ENCODE measurements at regions not wholly inside any gene's neighbourhood (a gene's known extent, or its start where the extent isn't known, plus 50 kb on each side); places are given as distances from the start of the nearest gene placed in this dataset.

- no peak overlapping the region for H3K4me3 Mint-ChIP-seq (ENCODE audit: low read depth, unreplicated experiment)
- intact Hi-C loops (cut with micrococcal nuclease; ENCODE audit: unreplicated experiment) = no loop called here
- no TSS peak for BruUV-seq (replicated peaks)
- H3K27ac Mint-ChIP-seq (ENCODE audit: unreplicated experiment) = peak overlapping the region; percentile 60
- CTCF ChIA-PET = interaction anchor here (0.7 kb wide), 1 partner anchor 650 kb away, joined by 4 read pairs; no protein-coding TSS in a partner anchor
- no peak for DNase-seq
- no peak for TF ChIP-seq CTCF (IDR thresholded peaks at IDR 0.05; ENCODE audit: unreplicated experiment)
- H3K27me3 Mint-ChIP-seq (ENCODE audit: unreplicated experiment) = no peaks in the 10 kb centered on the region
- peaks cover 79% of the 10 kb centered on the region for H3K4me1 Mint-ChIP-seq (ENCODE audit: low read depth, unreplicated experiment)
- no peaks in the 10 kb centered on the region for H3K9me3 Mint-ChIP-seq (ENCODE audit: low read depth, unreplicated experiment)
- H3K36me3 Mint-ChIP-seq (ENCODE audit: insufficient read depth, unreplicated experiment) = peaks cover 2% of the 10 kb centered on the region
These were observed 195.4 kb downstream of the SPP2 start for GRCh38 chr2:234245945-234246344.

- H3K27me3 Mint-ChIP-seq (ENCODE audit: unreplicated experiment) = no peaks in the 10 kb centered on the region
- H3K4me1 Mint-ChIP-seq (ENCODE audit: low read depth, unreplicated experiment) = peaks cover 63% of the 10 kb centered on the region
- TF ChIP-seq CTCF (IDR thresholded peaks at IDR 0.05; ENCODE audit: unreplicated experiment) = no peak
- H3K9me3 Mint-ChIP-seq (ENCODE audit: low read depth, unreplicated experiment) = peaks cover 3% of the 10 kb centered on the region
- intact Hi-C loops (cut with micrococcal nuclease; ENCODE audit: unreplicated experiment) = loop anchor here (5.0 kb wide), 1 partner anchor 42 kb away; no protein-coding TSS in a partner anchor
- H3K36me3 Mint-ChIP-seq (ENCODE audit: insufficient read depth, unreplicated experiment) = peaks cover 5% of the 10 kb centered on the region
- BruUV-seq (replicated peaks) = no TSS peak
- no peak for DNase-seq
- H3K4me3 Mint-ChIP-seq (ENCODE audit: low read depth, unreplicated experiment) = no peak overlapping the region
- H3K27ac Mint-ChIP-seq (ENCODE audit: unreplicated experiment) = peak overlapping the region; percentile 60
- CTCF ChIA-PET = no interaction called here
These were observed 193.5 kb downstream of the SPP2 start for GRCh38 chr2:234243871-234244565.

GRCh38 chr2:234242459-234242836 is 191.9 kb downstream of the SPP2 start:
- H3K27me3 Mint-ChIP-seq (ENCODE audit: unreplicated experiment) = no peaks in the 10 kb centered on the region
- intact Hi-C loops (cut with micrococcal nuclease; ENCODE audit: unreplicated experiment) = loop anchor here (5.0 kb wide), 1 partner anchor 40 kb away; no protein-coding TSS in a partner anchor
- DNase-seq = no peak
- no TSS peak for BruUV-seq (replicated peaks)
- peaks cover 5% of the 10 kb centered on the region for H3K36me3 Mint-ChIP-seq (ENCODE audit: insufficient read depth, unreplicated experiment)
- peaks cover 8% of the 10 kb centered on the region for H3K9me3 Mint-ChIP-seq (ENCODE audit: low read depth, unreplicated experiment)
- H3K27ac Mint-ChIP-seq (ENCODE audit: unreplicated experiment) = peak overlapping the region; percentile 73
- CTCF ChIA-PET = interaction anchor here (0.6 to 1.6 kb wide), 4 partner anchors 10 to 1401 kb away, joined by 3 to 6 read pairs (median 4); no protein-coding TSS in a partner anchor
- no peak for TF ChIP-seq CTCF (IDR thresholded peaks at IDR 0.05; ENCODE audit: unreplicated experiment)
- peak overlapping the region; percentile 34 for H3K4me3 Mint-ChIP-seq (ENCODE audit: low read depth, unreplicated experiment)
- H3K4me1 Mint-ChIP-seq (ENCODE audit: low read depth, unreplicated experiment) = peaks cover 56% of the 10 kb centered on the region

- BruUV-seq (replicated peaks) = no TSS peak
- no peak for TF ChIP-seq CTCF (IDR thresholded peaks at IDR 0.05; ENCODE audit: unreplicated experiment)
- Mint-ChIP-seq H3K9me3 (ENCODE audit: low read depth, unreplicated experiment) (peaks cover 8% of the 10 kb centered on the region), H3K27me3 (ENCODE audit: unreplicated experiment) (no peaks in the 10 kb centered on the region), H3K36me3 (ENCODE audit: insufficient read depth, unreplicated experiment) (peaks cover 5% of the 10 kb centered on the region), H3K4me3 (ENCODE audit: low read depth, unreplicated experiment) (peak overlapping the region; percentile 34), H3K4me1 (ENCODE audit: low read depth, unreplicated experiment) (peaks cover 56% of the 10 kb centered on the region), H3K27ac (ENCODE audit: unreplicated experiment) (peak overlapping the region; percentile 73)
- intact Hi-C loops (cut with micrococcal nuclease; ENCODE audit: unreplicated experiment) = loop anchor here (5.0 kb wide), 1 partner anchor 40 kb away; no protein-coding TSS in a partner anchor
- DNase-seq = peak; percentile 18
- CTCF ChIA-PET = interaction anchor here (0.6 to 1.6 kb wide), 7 partner anchors 9 to 1401 kb away, joined by 3 to 6 read pairs (median 3); no protein-coding TSS in a partner anchor
These were observed 191.4 kb downstream of the SPP2 start for GRCh38 chr2:234241656-234242458.

Data from Calu3 (cell line).